HCT116 (cell line): ENCODE measurements at regions not wholly inside any gene's neighbourhood (a gene's known extent, or its start where the extent isn't known, plus 50 kb on each side); places are given as distances from the start of the nearest gene placed in this dataset.

Experiments
- ATAC-seq: fragments of 200-7000 bp; cut with Tn5 transposase; 2 replicates; pipeline ENCODE4 v1.9.1; 2020; ENCODE audit warnings: mild to moderate bottlenecking, moderate library complexity
- BruUV-seq: library from RNA; stranded (reverse); fragments of 400-500 nt; replicated peaks from 2 replicates; lab custom pipeline; 2021; lab: Mats Ljungman, UMichigan
- CTCF ChIA-PET: fragments of 300-600 bp; sonication (Branson Sonifier 250); formaldehyde crosslinking; loops from one replicate; lab custom pipeline; 2021; ENCODE audit warnings: antibody characterized with exemption; lab: Charles Lee
- POLR2A ChIA-PET: fragments of 300-600, 350-600 bp; sonication (Branson Sonifier 250); formaldehyde crosslinking; loops from one replicate; lab custom pipeline; 2021; ENCODE audit warnings: antibody characterized with exemption; lab: Charles Lee
- RAD21 ChIA-PET, 2 experiments: fragments of 300-600 bp; sonication (Branson Sonifier 250); formaldehyde crosslinking; loops; one replicate each; lab custom pipeline; 2023; ENCODE audit warnings: low total read pairs in 2 of 2; ENCODE audit not compliant: uncharacterized antibody in 2 of 2, unreplicated experiment in 2 of 2, low non-redundant PET in 1 of 2; lab: Charles Lee
- DNase-seq: peaks from one replicate; pipeline ENCODE4 v3.0.0-alpha.2; 2010; ENCODE audit warnings: low read depth, low spot score
- H2AFZ ChIP-seq: fragments of 200-600 bp; shearing (Covaris generic), sonication (generic); 2 replicates; pipeline ENCODE4 v1.6.1; 2017; ENCODE audit warnings: low read depth, mixed run types, mixed read lengths, antibody characterized with exemption, low read length; ENCODE audit not compliant: poor library complexity, severe bottlenecking
- H3K27ac ChIP-seq: 2 replicates; pipeline ENCODE4 v1.5.1; 2012; ENCODE audit warnings: low read depth, low read length
- H3K27me3 ChIP-seq: fragments of 200-600 bp; sonication (generic); 2 replicates; pipeline ENCODE4 v1.6.1; 2016; ENCODE audit warnings: mixed run types, low read length, mixed read lengths; ENCODE audit not compliant: insufficient read depth
- H3K36me3 ChIP-seq, 2 experiments: fragments of 200-500 bp in 1 of 2; fragments of 200-600 bp in 1 of 2; sonication (Bioruptor generic) in 1 of 2; sonication (generic) in 1 of 2; 2 replicates each; pipeline versions ENCODE4 v1.5.1 to v1.6.1; 2014 to 2016; ENCODE audit warnings: low read length in 2 of 2, inconsistent platforms in 1 of 2, mixed read lengths in 1 of 2, mixed run types in 1 of 2; ENCODE audit not compliant: insufficient read depth in 2 of 2, control insufficient read depth in 1 of 2
- H3K4me1 ChIP-seq, 2 experiments: fragments of 200-600 bp in 1 of 2; sonication (generic) in 1 of 2; 2 replicates each; pipeline versions ENCODE4 v1.5.1 to v1.6.1; 2012 to 2017; ENCODE audit warnings: low read length in 2 of 2, inconsistent platforms in 1 of 2, mild to moderate bottlenecking in 1 of 2, mixed read lengths in 1 of 2, mixed run types in 1 of 2, moderate library complexity in 1 of 2; ENCODE audit not compliant: insufficient read depth in 2 of 2, control insufficient read depth in 1 of 2
- H3K4me2 ChIP-seq: fragments of 200-600 bp; sonication (generic); 2 replicates; pipeline ENCODE4 v1.6.1; 2017; ENCODE audit warnings: mixed run types, low read length, mixed read lengths
- H3K4me3 ChIP-seq, 2 experiments: fragments of 200-600 bp in 1 of 2; sonication (generic) in 1 of 2; replicated peaks in 1 of 2; 2 replicates each; pipeline ENCODE4 v1.5.1; 2011 to 2016; ENCODE audit warnings: low read length in 2 of 2, control low read depth in 1 of 2, low read depth in 1 of 2, mild to moderate bottlenecking in 1 of 2, mixed read lengths in 1 of 2, mixed run types in 1 of 2
- H3K79me2 ChIP-seq: fragments of 200-600 bp; sonication (generic); 2 replicates; pipeline ENCODE4 v1.6.1; 2017; ENCODE audit warnings: mild to moderate bottlenecking, mixed run types, low read length, moderate library complexity, mixed read lengths; ENCODE audit not compliant: insufficient read depth
- H3K9ac ChIP-seq: fragments of 200-600 bp; sonication (generic); 2 replicates; pipeline ENCODE4 v1.6.1; 2016; ENCODE audit warnings: low read length, mixed read lengths
- H3K9me2 ChIP-seq: fragments of 200-600 bp; sonication (generic), shearing (Covaris generic); 2 replicates; pipeline ENCODE4 v1.6.1; 2017; ENCODE audit warnings: mixed run types, mild to moderate bottlenecking, moderate library complexity; ENCODE audit not compliant: insufficient read depth
- H3K9me3 ChIP-seq, 2 experiments: fragments of 200-500 bp in 1 of 2; fragments of 200-600 bp in 1 of 2; sonication (Bioruptor generic) in 1 of 2; sonication (generic) in 1 of 2; 2 replicates each; pipeline ENCODE4 v1.6.1; 2014 to 2017; ENCODE audit warnings: low read length in 2 of 2, mixed read lengths in 2 of 2, inconsistent platforms in 1 of 2, low read depth in 1 of 2, mild to moderate bottlenecking in 1 of 2, mixed run types in 1 of 2, moderate library complexity in 1 of 2; ENCODE audit not compliant: control insufficient read depth in 1 of 2, insufficient read depth in 1 of 2
- H4K20me1 ChIP-seq: fragments of 200-600 bp; sonication (generic), shearing (Covaris generic); 2 replicates; pipeline ENCODE4 v1.6.1; 2017; ENCODE audit warnings: mixed run types, mild to moderate bottlenecking, moderate library complexity; ENCODE audit not compliant: insufficient read depth
- CBX3 ChIP-seq: IDR thresholded peaks from 2 replicates; pipeline ENCODE4 v1.6.1; 2012; ENCODE audit warnings: low read depth
- CEBPB ChIP-seq: IDR thresholded peaks from 2 replicates; pipeline ENCODE4 v1.6.1; 2012; ENCODE audit warnings: low read depth
- CTCF ChIP-seq, 3 experiments: fragments of 200-600 bp in 1 of 3; sonication (generic) in 1 of 3; IDR thresholded peaks in 2 of 3; conservative IDR thresholded peaks in 1 of 3; 2 replicates each; pipeline ENCODE4 v1.5.1; 2012 to 2017; ENCODE audit warnings: low read depth in 2 of 3, low read length in 2 of 3, antibody characterized with exemption in 1 of 3, borderline replicate concordance in 1 of 3, control low read depth in 1 of 3, mild to moderate bottlenecking in 1 of 3, mixed read lengths in 1 of 3, mixed run types in 1 of 3, moderate library complexity in 1 of 3; ENCODE audit not compliant: insufficient read depth in 1 of 3
- EGR1 ChIP-seq: IDR thresholded peaks from 2 replicates; pipeline ENCODE4 v1.6.1; 2012; ENCODE audit warnings: low read depth
- ELF1 ChIP-seq: IDR thresholded peaks from 2 replicates; pipeline ENCODE4 v1.6.1; 2012; ENCODE audit warnings: low read depth, borderline replicate concordance
- EZH2phosphoT487 ChIP-seq: fragments of 200-600 bp; IDR thresholded peaks from 2 replicates; pipeline ENCODE4 v1.6.1; 2018; ENCODE audit warnings: antibody characterized with exemption, borderline replicate concordance
- FOSL1 ChIP-seq: IDR thresholded peaks from 2 replicates; pipeline ENCODE4 v1.6.1; 2012; ENCODE audit warnings: low read depth
- JUND ChIP-seq: IDR thresholded peaks from 2 replicates; pipeline ENCODE4 v1.6.1; 2012
- POLR2A ChIP-seq: IDR thresholded peaks from 2 replicates; pipeline ENCODE4 v1.7.0; 2011; ENCODE audit warnings: borderline replicate concordance; ENCODE audit not compliant: insufficient read depth, insufficient read length; ENCODE audit errors: extremely low read depth
- POLR2AphosphoS5 ChIP-seq: IDR thresholded peaks from 2 replicates; pipeline ENCODE4 v1.6.1; 2011; ENCODE audit warnings: mild to moderate bottlenecking, low read depth, low read length, moderate library complexity
- RAD21 ChIP-seq: IDR thresholded peaks from 2 replicates; pipeline ENCODE4 v1.6.1; 2012; ENCODE audit warnings: low read depth, mild to moderate bottlenecking
- SIN3A ChIP-seq: IDR thresholded peaks from 2 replicates; pipeline ENCODE4 v1.6.1; 2012; ENCODE audit warnings: low read depth
- SP1 ChIP-seq: IDR thresholded peaks from 2 replicates; pipeline ENCODE4 v1.6.1; 2012; ENCODE audit warnings: low read depth
- SRF ChIP-seq: IDR thresholded peaks from 2 replicates; pipeline ENCODE4 v1.6.1; 2012; ENCODE audit warnings: low read depth
- ZBTB33 ChIP-seq: IDR thresholded peaks from 2 replicates; pipeline ENCODE4 v1.6.1; 2011; ENCODE audit warnings: mild to moderate bottlenecking, low read length, moderate library complexity; ENCODE audit not compliant: insufficient replicate concordance; ENCODE audit errors: extremely low read depth
- ZFX ChIP-seq: fragments of 450-650 bp; IDR thresholded peaks from 2 replicates; pipeline ENCODE4 v1.6.1; 2017
- ZNF274 ChIP-seq: fragments of 200-500 bp; sonication (Bioruptor generic); IDR thresholded peaks from 2 replicates; pipeline ENCODE4 v1.6.1; 2014; ENCODE audit warnings: mild to moderate bottlenecking, low read depth, low read length, inconsistent platforms
- intact Hi-C: fragments of 100-400 bp; cut with micrococcal nuclease; formaldehyde crosslinking; loops from 2 replicates; pipeline ENCODE4 v1.10.0; 2022
- TF ChIP-seq, protein P1 (sequence below): IDR thresholded peaks from 2 replicates; pipeline ENCODE4 v1.6.1; 2012; ENCODE audit warnings: low read depth

DNA sequence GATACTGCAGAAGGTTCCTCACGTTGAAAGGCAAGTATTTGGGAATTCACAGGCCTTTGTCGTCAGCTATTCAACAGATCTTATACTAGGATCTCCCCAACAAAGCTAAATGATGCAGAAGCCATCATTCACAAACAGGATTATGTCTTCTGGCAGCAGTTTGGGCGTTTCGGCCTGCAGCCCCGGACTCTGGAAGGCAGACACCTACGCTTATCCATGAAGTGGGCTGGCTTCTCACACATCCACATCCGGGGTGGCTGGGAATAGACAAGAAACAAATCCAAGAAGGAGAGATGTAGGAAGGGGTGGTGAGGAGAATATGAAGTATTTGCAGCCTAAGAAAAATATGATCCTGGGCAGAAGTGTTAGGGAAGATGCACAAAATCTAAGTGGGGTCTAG is 471.9 kb downstream of the AGTPBP1 start:
- ATAC-seq (no peak), DNase-seq (no peak)
- ChIA-PET CTCF (no interaction called here), POLR2A (no interaction called here), RAD21 (no interaction called here)
- no TSS peak for BruUV-seq
- Histone ChIP-seq H3K36me3 (no peaks in the 10 kb centered on the region), H3K9me2 (no peaks in the 10 kb centered on the region), H3K79me2 (no peaks in the 10 kb centered on the region), H3K27me3 (peaks cover 12% of the 10 kb centered on the region), H4K20me1 (no peaks in the 10 kb centered on the region), H3K4me3 (no peak overlapping the region), H3K9ac (no peak overlapping the region), H3K27ac (no peak overlapping the region), H3K9me3 (no peaks in the 10 kb centered on the region), H2AFZ (no peak overlapping the region), H3K4me2 (no peak overlapping the region), H3K4me1 (no peaks in the 10 kb centered on the region)
- intact Hi-C loops: loop anchor here (10.0 kb wide), 1 partner anchor 345 kb away; no protein-coding TSS in a partner anchor
- TF ChIP-seq SRF (no peak), JUND (no peak), SIN3A (no peak), RAD21 (no peak), POLR2A (no peak), CTCF (IDR thresholded peaks at IDR 0.05 in 2 of 3, conservative IDR thresholded peaks at IDR 0.05 in 1 of 3; ENCODE audit: borderline replicate concordance in 1 of 3, insufficient read depth in 1 of 3, low read depth in 2 of 3, low read length in 2 of 3) (no peak), FOSL1 (no peak), CEBPB (no peak), ZNF274 (no peak), EGR1 (no peak), ELF1 (no peak), CBX3 (no peak), EZH2phosphoT487 (no peak), POLR2AphosphoS5 (no peak), ZFX (no peak), SP1 (no peak), ZBTB33 (no peak)
- TF ChIP-seq, protein P1, sequence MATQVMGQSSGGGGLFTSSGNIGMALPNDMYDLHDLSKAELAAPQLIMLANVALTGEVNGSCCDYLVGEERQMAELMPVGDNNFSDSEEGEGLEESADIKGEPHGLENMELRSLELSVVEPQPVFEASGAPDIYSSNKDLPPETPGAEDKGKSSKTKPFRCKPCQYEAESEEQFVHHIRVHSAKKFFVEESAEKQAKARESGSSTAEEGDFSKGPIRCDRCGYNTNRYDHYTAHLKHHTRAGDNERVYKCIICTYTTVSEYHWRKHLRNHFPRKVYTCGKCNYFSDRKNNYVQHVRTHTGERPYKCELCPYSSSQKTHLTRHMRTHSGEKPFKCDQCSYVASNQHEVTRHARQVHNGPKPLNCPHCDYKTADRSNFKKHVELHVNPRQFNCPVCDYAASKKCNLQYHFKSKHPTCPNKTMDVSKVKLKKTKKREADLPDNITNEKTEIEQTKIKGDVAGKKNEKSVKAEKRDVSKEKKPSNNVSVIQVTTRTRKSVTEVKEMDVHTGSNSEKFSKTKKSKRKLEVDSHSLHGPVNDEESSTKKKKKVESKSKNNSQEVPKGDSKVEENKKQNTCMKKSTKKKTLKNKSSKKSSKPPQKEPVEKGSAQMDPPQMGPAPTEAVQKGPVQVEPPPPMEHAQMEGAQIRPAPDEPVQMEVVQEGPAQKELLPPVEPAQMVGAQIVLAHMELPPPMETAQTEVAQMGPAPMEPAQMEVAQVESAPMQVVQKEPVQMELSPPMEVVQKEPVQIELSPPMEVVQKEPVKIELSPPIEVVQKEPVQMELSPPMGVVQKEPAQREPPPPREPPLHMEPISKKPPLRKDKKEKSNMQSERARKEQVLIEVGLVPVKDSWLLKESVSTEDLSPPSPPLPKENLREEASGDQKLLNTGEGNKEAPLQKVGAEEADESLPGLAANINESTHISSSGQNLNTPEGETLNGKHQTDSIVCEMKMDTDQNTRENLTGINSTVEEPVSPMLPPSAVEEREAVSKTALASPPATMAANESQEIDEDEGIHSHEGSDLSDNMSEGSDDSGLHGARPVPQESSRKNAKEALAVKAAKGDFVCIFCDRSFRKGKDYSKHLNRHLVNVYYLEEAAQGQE: no peak
- TF ChIP-seq, all 23 proteins: peak for 0
